Suprapubic skin (tissue), 4 donors: ENCODE measurements at regions not wholly inside any gene's neighbourhood (a gene's known extent, or its start where the extent isn't known, plus 50 kb on each side); places are given as distances from the start of the nearest gene placed in this dataset.
"Not testable (repeated sequence)": the region's sequence is repeated elsewhere in the genome, so short reads cannot be mapped to it uniquely, and the experiment has no call there.

Source experiments
- DNase-seq, 2 donors: peaks; one replicate each; pipeline ENCODE4 v3.0.0-alpha.2; 2019; ENCODE audit warnings: low spot score in 2 of 2
- H3K27ac ChIP-seq: fragments of 200-600 bp; sonication (generic); one replicate; pipeline ENCODE4 v1.5.1; 2019
- H3K27me3 ChIP-seq: fragments of 200-600 bp; sonication (generic); one replicate; pipeline ENCODE4 v1.5.1; 2019
- H3K36me3 ChIP-seq: fragments of 200-600 bp; sonication (generic); one replicate; pipeline ENCODE4 v1.5.1; 2019
- H3K4me1 ChIP-seq: fragments of 200-600 bp; sonication (generic); one replicate; pipeline ENCODE4 v1.5.1; 2019
- H3K4me3 ChIP-seq: fragments of 200-600 bp; sonication (generic); one replicate; pipeline ENCODE4 v1.5.1; 2019; ENCODE audit warnings: mild to moderate bottlenecking
- H3K9me3 ChIP-seq: fragments of 200-600 bp; sonication (generic); one replicate; pipeline ENCODE4 v1.5.1; 2019
- CTCF ChIP-seq, 2 donors: fragments of 200-600 bp in 1 of 2; fragments of 450-650 bp in 1 of 2; sonication (generic) in 1 of 2; IDR thresholded peaks; one replicate each; pipeline ENCODE4 v1.5.1; 2016 to 2019; ENCODE audit warnings: antibody characterized with exemption in 2 of 2, mild to moderate bottlenecking in 1 of 2, moderate library complexity in 1 of 2
- EP300 ChIP-seq: sonication (generic); formaldehyde crosslinking; IDR thresholded peaks from one replicate; pipeline ENCODE4 v1.6.1; 2017; ENCODE audit warnings: antibody characterized with exemption
- POLR2A ChIP-seq, 2 donors: fragments of 450-650 bp; IDR thresholded peaks; one replicate each; pipeline ENCODE4 v1.6.1; 2017; ENCODE audit warnings: antibody characterized with exemption in 2 of 2, mild to moderate bottlenecking in 2 of 2, moderate library complexity in 2 of 2
- POLR2AphosphoS5 ChIP-seq, 3 donors: sonication (generic); formaldehyde crosslinking; IDR thresholded peaks; one replicate each; pipeline ENCODE4 v1.6.1; 2017; ENCODE audit warnings: antibody characterized with exemption in 3 of 3
- WGBS: methylation state at CpG from one replicate; pipeline ENCODE4 v1.1.5; 2018; 5-methylcytosine and 5-hydroxymethylcytosine counted together

GRCh38 chr9:65411901-65412300 lies 126.9 kb upstream of the FOXD4L5 start:
- Histone ChIP-seq H3K36me3 (no peaks in the 10 kb centered on the region), H3K4me1 (no peaks in the 10 kb centered on the region), H3K27me3 (no peaks in the 10 kb centered on the region), H3K27ac (no peak overlapping the region), H3K9me3 (peaks cover 7% of the 10 kb centered on the region), H3K4me3 (no peak overlapping the region)
- TF ChIP-seq EP300 (no peak), POLR2A (IDR thresholded peaks at IDR 0.05) (no peak), POLR2AphosphoS5 (IDR thresholded peaks at IDR 0.05) (no peak), CTCF (IDR thresholded peaks at IDR 0.05) (no peak)
- 83% methylated on average over 8 of the region's 8 CpGs for WGBS
- peak in 1 of 2 donors; percentile 34 for DNase-seq

GRCh38 chr9:65411336-65411735 lies 126.3 kb upstream of the FOXD4L5 start:
- no peak overlapping the region for H3K27ac ChIP-seq
- no peak overlapping the region for H3K4me3 ChIP-seq
- no peak for DNase-seq

GRCh38 chr9:65410926-65411325 lies 125.9 kb upstream of the FOXD4L5 start:
- Histone ChIP-seq H3K4me3 (no peak overlapping the region), H3K4me1 (no peaks in the 10 kb centered on the region), H3K9me3 (peaks cover 7% of the 10 kb centered on the region), H3K36me3 (no peaks in the 10 kb centered on the region), H3K27me3 (no peaks in the 10 kb centered on the region), H3K27ac (no peak overlapping the region)
- TF ChIP-seq CTCF (IDR thresholded peaks at IDR 0.05): no peak
- no peak for DNase-seq
- WGBS: 72% methylated on average over 7 of the region's 14 CpGs

More at GRCh38 chr9:65411336-65411735, 126.3 kb upstream of the FOXD4L5 start:
- WGBS: 92% methylated on average over 9 of the region's 9 CpGs
- Histone ChIP-seq H3K4me1 (no peaks in the 10 kb centered on the region), H3K36me3 (no peaks in the 10 kb centered on the region), H3K27me3 (no peaks in the 10 kb centered on the region), H3K9me3 (peaks cover 7% of the 10 kb centered on the region)
- TF ChIP-seq POLR2AphosphoS5 (IDR thresholded peaks at IDR 0.05) (no peak), POLR2A (IDR thresholded peaks at IDR 0.05) (no peak), CTCF (IDR thresholded peaks at IDR 0.05) (no peak), EP300 (no peak)

GRCh38 chr9:65409471-65409980 lies 124.5 kb upstream of the FOXD4L5 start:
- no peak for TF ChIP-seq POLR2AphosphoS5 (IDR thresholded peaks at IDR 0.05)
- no peak for TF ChIP-seq CTCF (IDR thresholded peaks at IDR 0.05)
- TF ChIP-seq POLR2A (IDR thresholded peaks at IDR 0.05): no peak
- TF ChIP-seq EP300: no peak
- no peaks in the 10 kb centered on the region for H3K36me3 ChIP-seq
- peaks cover 7% of the 10 kb centered on the region for H3K9me3 ChIP-seq
- no peaks in the 10 kb centered on the region for H3K4me1 ChIP-seq
- no peaks in the 10 kb centered on the region for H3K27me3 ChIP-seq
- DNase-seq: no peak
- 82% methylated on average over 14 of the region's 14 CpGs for WGBS
- H3K27ac ChIP-seq: no peak overlapping the region
- H3K4me3 ChIP-seq: no peak overlapping the region

GRCh38 chr9:65408806-65409205 lies 123.8 kb upstream of the FOXD4L5 start:
- not testable (repeated sequence) for DNase-seq, H3K9me3 ChIP-seq, H3K36me3 ChIP-seq, H3K27ac ChIP-seq, H3K27me3 ChIP-seq, H3K4me3 ChIP-seq, H3K4me1 ChIP-seq
- WGBS: 87% methylated on average over 12 of the region's 14 CpGs

- WGBS: 88% methylated on average over 4 of the region's 10 CpGs
Observed at GRCh38 chr9:65406625-65407024, 121.6 kb upstream of the FOXD4L5 start.

GRCh38 chr9:65405766-65406165 lies 120.8 kb upstream of the FOXD4L5 start:
- H3K27ac ChIP-seq, H3K27me3 ChIP-seq, H3K36me3 ChIP-seq, H3K4me1 ChIP-seq, H3K4me3 ChIP-seq, H3K9me3 ChIP-seq: not testable (repeated sequence)
- 75% methylated on average over 11 of the region's 11 CpGs for WGBS
- peak in 1 of 2 donors; percentile 18 for DNase-seq

More at GRCh38 chr9:65406625-65407024, 121.6 kb upstream of the FOXD4L5 start:
- not testable (repeated sequence) for H3K27me3 ChIP-seq, H3K4me1 ChIP-seq, H3K36me3 ChIP-seq, H3K9me3 ChIP-seq, H3K4me3 ChIP-seq, H3K27ac ChIP-seq
- peak in 1 of 2 donors; percentile 5 for DNase-seq
